Lower leg skin (tissue), 3 donors: ENCODE measurements at regions not wholly inside any gene's neighbourhood (a gene's known extent, or its start where the extent isn't known, plus 50 kb on each side); places are given as distances from the start of the nearest gene placed in this dataset.

Experiments
- POLR2A ChIP-seq, 2 donors: fragments of 450-650 bp; IDR thresholded peaks; one replicate each; pipeline ENCODE4 v1.6.1; 2016 to 2017; ENCODE audit warnings: antibody characterized with exemption in 2 of 2, mild to moderate bottlenecking in 1 of 2, moderate library complexity in 1 of 2
- TF ChIP-seq, protein P1 (sequence below), 3 donors: fragments of 450-650 bp; IDR thresholded peaks; one replicate each; pipeline ENCODE4 v1.5.1; 2016; ENCODE audit warnings: antibody characterized with exemption in 3 of 3, mild to moderate bottlenecking in 3 of 3, moderate library complexity in 2 of 3

DNA sequence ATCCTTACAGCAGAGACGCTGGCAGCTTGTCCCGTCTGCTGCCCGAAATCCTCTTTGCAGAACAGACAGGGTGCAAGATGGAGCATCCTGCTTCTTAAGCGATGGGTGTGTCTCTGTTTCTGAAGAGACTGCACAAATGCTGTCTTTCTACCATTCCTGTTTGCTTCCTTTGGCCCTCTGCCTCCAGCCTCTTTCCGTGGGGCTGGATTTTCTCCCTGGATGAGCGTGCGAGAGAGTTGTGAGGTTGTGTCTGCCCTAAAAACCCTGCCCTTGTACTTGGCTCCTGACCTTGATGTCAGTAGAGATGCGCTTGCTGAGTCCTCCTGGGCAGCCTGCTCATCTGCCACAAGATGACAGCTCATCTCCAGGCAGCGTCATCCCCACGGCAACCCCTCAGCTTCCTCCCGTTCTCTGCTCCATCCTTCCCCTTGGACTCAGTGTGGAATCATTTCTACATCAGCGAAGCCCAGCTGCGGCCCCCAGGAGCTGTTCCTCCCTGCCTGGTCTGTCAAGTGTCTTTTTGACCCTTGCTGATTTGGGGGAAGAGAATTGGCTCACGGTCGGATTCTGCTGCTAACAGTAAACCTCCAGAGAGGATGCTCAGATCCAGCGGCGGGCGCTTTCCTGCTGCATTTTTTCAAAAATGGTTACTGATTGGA, 246.2 kb downstream of the ASMT start:
- TF ChIP-seq, protein P1, sequence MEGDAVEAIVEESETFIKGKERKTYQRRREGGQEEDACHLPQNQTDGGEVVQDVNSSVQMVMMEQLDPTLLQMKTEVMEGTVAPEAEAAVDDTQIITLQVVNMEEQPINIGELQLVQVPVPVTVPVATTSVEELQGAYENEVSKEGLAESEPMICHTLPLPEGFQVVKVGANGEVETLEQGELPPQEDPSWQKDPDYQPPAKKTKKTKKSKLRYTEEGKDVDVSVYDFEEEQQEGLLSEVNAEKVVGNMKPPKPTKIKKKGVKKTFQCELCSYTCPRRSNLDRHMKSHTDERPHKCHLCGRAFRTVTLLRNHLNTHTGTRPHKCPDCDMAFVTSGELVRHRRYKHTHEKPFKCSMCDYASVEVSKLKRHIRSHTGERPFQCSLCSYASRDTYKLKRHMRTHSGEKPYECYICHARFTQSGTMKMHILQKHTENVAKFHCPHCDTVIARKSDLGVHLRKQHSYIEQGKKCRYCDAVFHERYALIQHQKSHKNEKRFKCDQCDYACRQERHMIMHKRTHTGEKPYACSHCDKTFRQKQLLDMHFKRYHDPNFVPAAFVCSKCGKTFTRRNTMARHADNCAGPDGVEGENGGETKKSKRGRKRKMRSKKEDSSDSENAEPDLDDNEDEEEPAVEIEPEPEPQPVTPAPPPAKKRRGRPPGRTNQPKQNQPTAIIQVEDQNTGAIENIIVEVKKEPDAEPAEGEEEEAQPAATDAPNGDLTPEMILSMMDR (IDR thresholded peaks at IDR 0.05), result no peak
- TF ChIP-seq POLR2A (IDR thresholded peaks at IDR 0.05), result no peak
